Endothelial cell of umbilical vein (primary cell): ENCODE measurements at regions not wholly inside any gene's neighbourhood (a gene's known extent, or its start where the extent isn't known, plus 50 kb on each side); places are given as distances from the start of the nearest gene placed in this dataset.

Experiments used
- BruUV-seq: library from RNA; stranded (reverse); fragments of 400-500 nt; replicated peaks from 2 replicates; lab custom pipeline; 2021; lab: Mats Ljungman, UMichigan
- CTCF ChIA-PET: fragments of 300-600, 350-600 bp; sonication (Branson Sonifier 250); formaldehyde crosslinking; loops from one replicate; lab custom pipeline; 2021; ENCODE audit warnings: antibody characterized with exemption, inconsistent platforms; lab: Charles Lee
- POLR2A ChIA-PET: fragments of 300-600, 350-600 bp; sonication (Branson Sonifier 250); formaldehyde crosslinking; loops from one replicate; lab custom pipeline; 2021; ENCODE audit warnings: antibody characterized with exemption, inconsistent platforms; lab: Charles Lee
- DNase-seq: peaks from one replicate; pipeline ENCODE4 v3.0.0-alpha.2; 2011; ENCODE audit warnings: low read depth, low spot score
- FAIRE-seq: peaks from 2 replicates; lab custom pipeline; 2011; peaks lifted over from hg19 to GRCh38; lab: Jason Lieb, UNC
- H2AFZ ChIP-seq: 2 replicates; pipeline ENCODE4 v1.6.0; 2012; ENCODE audit warnings: low read depth, low read length, control low read depth, inconsistent platforms
- H3K27ac ChIP-seq: 2 replicates; pipeline ENCODE4 v1.5.1; 2011; ENCODE audit warnings: low read depth, mild to moderate bottlenecking, control low read depth, low read length, moderate library complexity; ENCODE audit not compliant: insufficient read depth
- H3K27me3 ChIP-seq, 2 experiments: 2 replicates each; pipeline versions ENCODE4 v1.6.0 to v1.6.1; 2011; ENCODE audit warnings: low read length in 2 of 2, mixed read lengths in 1 of 2; ENCODE audit not compliant: control insufficient read depth in 2 of 2, insufficient read depth in 2 of 2
- H3K36me3 ChIP-seq, 2 experiments: 2 replicates in 1 of 2; 3 replicates in 1 of 2; pipeline ENCODE4 v1.5.1; 2011; ENCODE audit warnings: low read length in 2 of 2, mild to moderate bottlenecking in 1 of 2, moderate library complexity in 1 of 2; ENCODE audit not compliant: control insufficient read depth in 2 of 2, insufficient read depth in 2 of 2; ENCODE audit errors: extremely low read depth in 1 of 2
- H3K4me1 ChIP-seq: 3 replicates; pipeline ENCODE4 v1.5.1; 2011; ENCODE audit warnings: mild to moderate bottlenecking, low read length; ENCODE audit not compliant: control insufficient read depth, insufficient read depth; ENCODE audit errors: extremely low read depth
- H3K4me2 ChIP-seq: 2 replicates; pipeline ENCODE4 v1.6.1; 2011; ENCODE audit warnings: low read length, control low read depth, mixed read lengths; ENCODE audit not compliant: insufficient read depth
- H3K4me3 ChIP-seq, 3 experiments: fragments of 200-600 bp in 1 of 3; sonication (generic), shearing (Covaris generic) in 1 of 3; replicated peaks in 1 of 3; 2 replicates each; pipeline ENCODE4 v1.5.1; 2011 to 2016; ENCODE audit warnings: control low read depth in 3 of 3, low read length in 3 of 3, mild to moderate bottlenecking in 2 of 3, inconsistent platforms in 1 of 3, low read depth in 1 of 3, moderate library complexity in 1 of 3; ENCODE audit not compliant: insufficient read depth in 1 of 3
- H3K79me2 ChIP-seq: 2 replicates; pipeline ENCODE4 v1.6.0; 2012; ENCODE audit warnings: low read length, inconsistent platforms; ENCODE audit not compliant: control insufficient read depth, insufficient read depth
- H3K9ac ChIP-seq: replicated peaks from 2 replicates; pipeline ENCODE3; 2011; ENCODE audit warnings: low read length, control low read depth; ENCODE audit not compliant: insufficient read depth; ENCODE audit errors: extremely low read depth
- H3K9me1 ChIP-seq: replicated peaks from 3 replicates; pipeline ENCODE4 v1.6.0; 2011; ENCODE audit warnings: mild to moderate bottlenecking, low read length; ENCODE audit not compliant: control insufficient read depth, insufficient read depth; ENCODE audit errors: extremely low read depth
- H3K9me3 ChIP-seq: replicated peaks from 2 replicates; pipeline ENCODE4 v1.5.1; 2012; ENCODE audit warnings: low read length, inconsistent platforms; ENCODE audit not compliant: control insufficient read depth, insufficient read depth
- H4K20me1 ChIP-seq: replicated peaks from 2 replicates; pipeline ENCODE3; 2011; ENCODE audit warnings: mild to moderate bottlenecking, low read length; ENCODE audit not compliant: control insufficient read depth, insufficient read depth; ENCODE audit errors: extremely low read depth
- CTCF ChIP-seq, 2 donors: IDR thresholded peaks; 1 replicate in 1 of 2; 2 replicates in 1 of 2; pipeline ENCODE4 v1.5.1; 2011; ENCODE audit warnings: low read length in 2 of 2, mild to moderate bottlenecking in 2 of 2, moderate library complexity in 2 of 2, control low read depth in 1 of 2, inconsistent platforms in 1 of 2, low read depth in 1 of 2; ENCODE audit not compliant: insufficient read depth in 1 of 2; ENCODE audit errors: extremely low read depth in 1 of 2
- EZH2 ChIP-seq: IDR thresholded peaks from 2 replicates; pipeline ENCODE4 v1.6.1; 2012; ENCODE audit warnings: borderline replicate concordance, low read depth, mild to moderate bottlenecking, moderate library complexity, low read length, inconsistent platforms; ENCODE audit not compliant: severe bottlenecking
- FOS ChIP-seq: IDR thresholded peaks from 2 replicates; pipeline ENCODE4 v1.6.1; 2011; ENCODE audit warnings: mild to moderate bottlenecking, low read length, moderate library complexity, borderline replicate concordance; ENCODE audit not compliant: insufficient read depth
- GATA2 ChIP-seq: IDR thresholded peaks from 2 replicates; pipeline ENCODE4 v1.7.0; 2011; ENCODE audit warnings: low read depth, mild to moderate bottlenecking, moderate library complexity, mixed read lengths, low read length; ENCODE audit not compliant: insufficient read length, insufficient read depth
- JUN ChIP-seq: IDR thresholded peaks from 2 replicates; pipeline ENCODE4 v1.6.1; 2011; ENCODE audit warnings: borderline replicate concordance, low read depth; ENCODE audit not compliant: insufficient read length, insufficient read depth
- MAX ChIP-seq: IDR thresholded peaks from 2 replicates; pipeline ENCODE4 v1.6.1; 2011; ENCODE audit not compliant: insufficient read depth, insufficient read length
- MYC ChIP-seq: IDR thresholded peaks from one replicate; pipeline ENCODE4 v1.6.1; 2011; ENCODE audit warnings: mild to moderate bottlenecking, low read depth, low read length
- POLR2A ChIP-seq: IDR thresholded peaks from 2 replicates; pipeline ENCODE4 v1.6.1; 2012; ENCODE audit warnings: low read depth, mild to moderate bottlenecking, control low read depth, low read length
- POLR2AphosphoS5 ChIP-seq: IDR thresholded peaks from 2 replicates; pipeline ENCODE4 v1.6.1; 2012; ENCODE audit warnings: low read depth, mild to moderate bottlenecking, control low read depth, low read length, moderate library complexity; ENCODE audit not compliant: insufficient read depth
- dilution Hi-C: fragments of 300-500 bp; cut with MboI; formaldehyde crosslinking; loops from one replicate; pipeline ENCODE4 v1.15.0; 2019; ENCODE audit warnings: low sequenced_read_pairs; ENCODE audit not compliant: extremely low pct_ligation_motif_present
- intact Hi-C: fragments of 100-400 bp; cut with micrococcal nuclease; formaldehyde crosslinking; loops from one replicate; pipeline ENCODE4 v1.10.0; 2022

GRCh38 chr1:213685992-213686582 lies 301.7 kb upstream of the PROX1 start:
- intact Hi-C loops (no loop called here), dilution Hi-C loops (no loop called here)
- TF ChIP-seq FOS (no peak), JUN (no peak), EZH2 (no peak), MYC (no peak), POLR2AphosphoS5 (no peak), GATA2 (no peak), POLR2A (no peak), MAX (no peak), CTCF (IDR thresholded peaks at IDR 0.05; ENCODE audit: extremely low read depth in 1 of 2, insufficient read depth in 1 of 2, low read depth in 1 of 2, low read length in 2 of 2) (no peak)
- Histone ChIP-seq H4K20me1 (no peaks in the 10 kb centered on the region), H3K79me2 (no peaks in the 10 kb centered on the region), H3K27ac (no peak overlapping the region), H3K27me3 (no peaks in the 10 kb centered on the region), H3K9me3 (no peaks in the 10 kb centered on the region), H3K36me3 (no peaks in the 10 kb centered on the region), H3K9ac (no peak overlapping the region), H3K4me1 (no peaks in the 10 kb centered on the region), H3K4me2 (no peak overlapping the region), H3K4me3 (no peak overlapping the region), H2AFZ (no peak overlapping the region), H3K9me1 (no peaks in the 10 kb centered on the region)
- POLR2A ChIA-PET: interaction anchor here (0.6 kb wide), 1 partner anchor 422 kb away, joined by 3 read pairs; no protein-coding TSS in a partner anchor
- DNase-seq (no peak), FAIRE-seq (no peak)
- CTCF ChIA-PET: interaction anchor here (1.1 kb wide), 1 partner anchor 302 kb away, joined by 3 read pairs; the partner anchor contains the start of gene PROX1
- BruUV-seq: no TSS peak
